ENCODE measurements at regions not wholly inside any gene's neighbourhood (a gene's known extent, or its start where the extent isn't known, plus 50 kb on each side); places are given as distances from the start of the nearest gene placed in this dataset.

GRCh38 chr16:55052348-55052734 lies 121.7 kb downstream of the IRX5 start:
- no peak for TF ChIP-seq CTCF (IDR thresholded peaks at IDR 0.05; ENCODE audit: insufficient read depth, low read length, missing control alignments)
- H3K4me3 ChIP-seq (ENCODE audit: low read depth, low read length) = no peak overlapping the region
- ChIA-PET POLR2A (no interaction called here), CTCF (no interaction called here)
- no peak for DNase-seq (ENCODE audit: low read depth, low spot score)

GRCh38 chr16:55052741-55053415 lies 122.2 kb downstream of the IRX5 start:
- no peak for TF ChIP-seq CTCF (IDR thresholded peaks at IDR 0.05; ENCODE audit: insufficient read depth, low read length, missing control alignments)
- POLR2A ChIA-PET = no interaction called here
- CTCF ChIA-PET = no interaction called here
- no peak for DNase-seq (ENCODE audit: low read depth, low spot score)
- no peak overlapping the region for H3K4me3 ChIP-seq (ENCODE audit: low read depth, low read length)

GRCh38 chr16:55055262-55055661 lies 124.6 kb downstream of the IRX5 start:
- DNase-seq (ENCODE audit: low read depth, low spot score) = no peak
- POLR2A ChIA-PET = no interaction called here
- no peak for TF ChIP-seq CTCF (IDR thresholded peaks at IDR 0.05; ENCODE audit: insufficient read depth, low read length, missing control alignments)
- CTCF ChIA-PET = no interaction called here
- no peak overlapping the region for H3K4me3 ChIP-seq (ENCODE audit: low read depth, low read length)

DNA sequence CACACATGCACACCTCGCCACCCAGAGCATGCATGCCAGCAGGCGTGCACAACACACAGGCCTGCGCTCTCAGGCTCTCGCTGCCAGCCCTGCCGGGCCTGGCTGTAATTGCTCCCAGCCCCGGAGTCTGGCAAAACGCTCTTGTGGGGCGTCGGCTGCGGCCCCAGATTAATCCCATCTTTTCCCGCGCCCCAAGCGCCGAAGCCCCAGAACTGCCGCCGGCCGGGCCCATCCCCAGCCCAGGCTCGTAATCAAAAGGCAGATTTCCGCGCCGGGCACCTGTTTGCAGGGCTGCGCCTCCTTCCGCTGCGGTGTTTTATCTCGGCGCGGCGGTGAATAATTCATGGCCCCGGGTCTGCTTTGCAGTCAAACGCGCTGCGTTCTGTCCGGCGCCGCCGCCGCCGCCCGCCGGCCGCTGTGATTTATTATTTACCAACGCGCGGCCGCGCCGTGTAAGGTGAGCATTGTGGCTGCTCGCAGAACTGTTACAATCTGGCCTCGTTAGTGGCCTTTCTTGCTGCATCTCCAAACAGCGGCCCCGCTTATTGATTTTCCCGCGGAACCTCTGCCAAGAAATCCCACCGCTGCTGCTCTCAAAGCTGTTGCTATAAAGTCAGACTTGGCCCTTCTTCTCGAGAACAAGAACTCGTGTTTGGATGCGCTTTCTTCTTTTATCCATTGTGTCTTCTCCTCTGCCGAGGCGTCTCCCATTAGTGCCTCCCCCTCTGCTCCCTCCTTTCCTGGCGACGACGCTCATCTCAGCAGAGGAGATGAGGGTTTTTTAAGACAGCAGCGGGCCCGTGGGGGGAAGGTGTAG lies 126.1 kb downstream of the IRX5 start:
- peak overlapping the region; percentile 18 for H3K4me3 ChIP-seq (ENCODE audit: low read depth, low read length)

DNA sequence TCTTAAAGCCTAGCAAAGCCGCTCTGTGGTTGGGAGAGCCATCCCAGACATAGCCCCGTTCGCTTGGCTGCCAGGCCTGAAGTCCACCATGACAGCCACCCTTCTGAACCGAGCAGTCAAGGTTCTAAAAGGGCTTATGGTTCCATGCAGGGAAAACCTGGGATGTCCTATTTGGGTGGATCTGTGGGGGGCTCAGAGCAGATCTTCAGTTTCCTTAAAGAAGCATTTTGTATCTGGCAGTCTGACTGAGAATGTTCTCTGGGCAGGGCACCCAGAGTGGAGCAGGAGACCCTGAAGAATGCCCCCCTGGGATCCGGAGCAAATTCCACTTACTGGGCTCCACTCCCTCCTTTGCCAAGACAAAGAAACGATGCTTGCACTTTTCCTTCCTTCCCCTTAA lies 127.2 kb downstream of the IRX5 start:
- no peak for TF ChIP-seq CTCF (IDR thresholded peaks at IDR 0.05; ENCODE audit: insufficient read depth, low read length, missing control alignments)
- POLR2A ChIA-PET = no interaction called here
- DNase-seq (ENCODE audit: low read depth, low spot score) = no peak
- CTCF ChIA-PET = no interaction called here
- H3K4me3 ChIP-seq (ENCODE audit: low read depth, low read length) = no peak overlapping the region

More for the DNA sequence above, 126.1 kb downstream of the IRX5 start:
- ChIA-PET CTCF (no interaction called here), POLR2A (no interaction called here)
- TF ChIP-seq CTCF (IDR thresholded peaks at IDR 0.05; ENCODE audit: insufficient read depth, low read length, missing control alignments) = no peak
- no peak for DNase-seq (ENCODE audit: low read depth, low spot score)

- no peak overlapping the region for H3K4me3 ChIP-seq (ENCODE audit: low read depth, low read length)
- TF ChIP-seq CTCF (IDR thresholded peaks at IDR 0.05; ENCODE audit: insufficient read depth, low read length, missing control alignments) = no peak
- ChIA-PET POLR2A (no interaction called here), CTCF (no interaction called here)
- no peak for DNase-seq (ENCODE audit: low read depth, low spot score)
Observed at GRCh38 chr16:55058576-55058975, 127.9 kb downstream of the IRX5 start.
